Lung (tissue), 11 donors: ENCODE measurements at regions not wholly inside any gene's neighbourhood (a gene's known extent, or its start where the extent isn't known, plus 50 kb on each side); places are given as distances from the start of the nearest gene placed in this dataset.
A peak's percentile ranks its signal among the peaks of the same experiment; 100 is the strongest.

Source experiments
- ATAC-seq: fragments of 200-7000 bp; cut with Tn5 transposase; one replicate; pipeline ENCODE4 v1.9.1; 2020; ENCODE audit warnings: moderate number of reproducible peaks; ENCODE audit not compliant: insufficient read depth, low FRiP score
- DNase-seq, 3 donors: peaks; one replicate each; pipeline ENCODE4 v3.0.0-alpha.2; 2013 to 2017
- H3K27ac ChIP-seq, 2 donors: one replicate each; pipeline ENCODE4 v1.5.1; 2013; ENCODE audit warnings: mild to moderate bottlenecking in 2 of 2, moderate library complexity in 2 of 2, control low read depth in 1 of 2, inconsistent platforms in 1 of 2, low read depth in 1 of 2, low read length in 1 of 2
- H3K27me3 ChIP-seq, 3 donors: one replicate each; pipeline ENCODE4 v1.5.1; 2013; ENCODE audit warnings: low read length in 2 of 3; ENCODE audit not compliant: control insufficient read depth in 3 of 3, insufficient read depth in 3 of 3
- H3K36me3 ChIP-seq, 4 donors: one replicate each; pipeline ENCODE4 v1.5.1; 2013; ENCODE audit warnings: low read length in 4 of 4, mild to moderate bottlenecking in 1 of 4, moderate library complexity in 1 of 4; ENCODE audit not compliant: control insufficient read depth in 4 of 4, insufficient read depth in 4 of 4
- H3K4me1 ChIP-seq, 5 donors: one replicate each; pipeline ENCODE4 v1.5.1; 2013; ENCODE audit warnings: low read length in 5 of 5, mild to moderate bottlenecking in 2 of 5, moderate library complexity in 1 of 5; ENCODE audit not compliant: control insufficient read depth in 5 of 5, insufficient read depth in 5 of 5
- H3K4me3 ChIP-seq: one replicate; pipeline ENCODE4 v1.5.1; 2013; ENCODE audit warnings: mild to moderate bottlenecking, control low read depth, moderate library complexity
- H3K9ac ChIP-seq, 2 donors: one replicate each; pipeline ENCODE4 v1.5.1; 2013; ENCODE audit warnings: low read length in 2 of 2, control low read depth in 1 of 2; ENCODE audit not compliant: insufficient read depth in 1 of 2
- H3K9me3 ChIP-seq, 4 donors: one replicate each; pipeline ENCODE4 v1.5.1; 2013; ENCODE audit warnings: low read length in 3 of 4, mild to moderate bottlenecking in 1 of 4, moderate library complexity in 1 of 4; ENCODE audit not compliant: control insufficient read depth in 4 of 4, insufficient read depth in 3 of 4
- WGBS, 2 donors: extraction: QIAGEN DNeasy Blood & Tissue Kit; methylation state at CpG; one replicate each; pipeline ENCODE4 v1.1.7; 2013; 5-methylcytosine and 5-hydroxymethylcytosine counted together
- TF ChIP-seq, protein P1 (sequence below): IDR thresholded peaks from 2 replicates; pipeline ENCODE4 v1.5.1; 2012; ENCODE audit warnings: mild to moderate bottlenecking; ENCODE audit errors: control extremely low read depth, extremely low read depth
- donor health status: control.
- donor health status: control.
- donor health status: Bipolar disorder and iron deficiency.
- donor health status: healthy.
- donor health status: DM: yes; HTN: yes; CAD: no.

GRCh38 chr4:147173797-147174432 is 228.3 kb upstream of the TTC29 start:
- Histone ChIP-seq H3K4me3 (no peak overlapping the region), H3K36me3 (no peaks in the 10 kb centered on the region), H3K27me3 (no peaks in the 10 kb centered on the region), H3K4me1 (peaks cover 0 to 13% (median 0%) of the 10 kb centered on the region in 5 donors), H3K27ac (peak overlapping the region in 1 of 2 donors; percentile 64), H3K9me3 (no peaks in the 10 kb centered on the region), H3K9ac (peak overlapping the region in 1 of 2 donors; percentile 4)
- TF ChIP-seq, protein P1, sequence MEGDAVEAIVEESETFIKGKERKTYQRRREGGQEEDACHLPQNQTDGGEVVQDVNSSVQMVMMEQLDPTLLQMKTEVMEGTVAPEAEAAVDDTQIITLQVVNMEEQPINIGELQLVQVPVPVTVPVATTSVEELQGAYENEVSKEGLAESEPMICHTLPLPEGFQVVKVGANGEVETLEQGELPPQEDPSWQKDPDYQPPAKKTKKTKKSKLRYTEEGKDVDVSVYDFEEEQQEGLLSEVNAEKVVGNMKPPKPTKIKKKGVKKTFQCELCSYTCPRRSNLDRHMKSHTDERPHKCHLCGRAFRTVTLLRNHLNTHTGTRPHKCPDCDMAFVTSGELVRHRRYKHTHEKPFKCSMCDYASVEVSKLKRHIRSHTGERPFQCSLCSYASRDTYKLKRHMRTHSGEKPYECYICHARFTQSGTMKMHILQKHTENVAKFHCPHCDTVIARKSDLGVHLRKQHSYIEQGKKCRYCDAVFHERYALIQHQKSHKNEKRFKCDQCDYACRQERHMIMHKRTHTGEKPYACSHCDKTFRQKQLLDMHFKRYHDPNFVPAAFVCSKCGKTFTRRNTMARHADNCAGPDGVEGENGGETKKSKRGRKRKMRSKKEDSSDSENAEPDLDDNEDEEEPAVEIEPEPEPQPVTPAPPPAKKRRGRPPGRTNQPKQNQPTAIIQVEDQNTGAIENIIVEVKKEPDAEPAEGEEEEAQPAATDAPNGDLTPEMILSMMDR, result no peak
- peak in 2 of 3 donors; percentile 39 to 56 for DNase-seq
- 63 to 75% methylated on average over 7 of the region's 7 CpGs for WGBS, 2 donors
- ATAC-seq, result no peak

GRCh38 chr4:147174591-147174990 is 228.9 kb upstream of the TTC29 start:
- ATAC-seq, result no peak
- no peak for DNase-seq

GRCh38 chr4:147175460-147176025 is 229.9 kb upstream of the TTC29 start:
- Histone ChIP-seq H3K9ac (no peak overlapping the region), H3K4me1 (peaks cover 0 to 13% (median 0%) of the 10 kb centered on the region in 5 donors), H3K4me3 (no peak overlapping the region), H3K27ac (no peak overlapping the region), H3K9me3 (no peaks in the 10 kb centered on the region), H3K36me3 (no peaks in the 10 kb centered on the region), H3K27me3 (no peaks in the 10 kb centered on the region)
- WGBS, 2 donors, result 88 to 89% methylated on average over 1 of the region's 1 CpG
- TF ChIP-seq, protein P1, result no peak
- DNase-seq (no peak), ATAC-seq (no peak)

More at GRCh38 chr4:147174591-147174990, 228.9 kb upstream of the TTC29 start:
- no peak overlapping the region for H3K27ac ChIP-seq
- H3K4me1 ChIP-seq, result peaks cover 0 to 13% (median 0%) of the 10 kb centered on the region in 5 donors
- H3K36me3 ChIP-seq, result no peaks in the 10 kb centered on the region
- H3K9ac ChIP-seq, result no peak overlapping the region
- WGBS, 2 donors, result 75% methylated on average over 1 of the region's 1 CpG
- no peak overlapping the region for H3K4me3 ChIP-seq
- H3K9me3 ChIP-seq, result no peaks in the 10 kb centered on the region
- TF ChIP-seq, protein P1, result no peak
- no peaks in the 10 kb centered on the region for H3K27me3 ChIP-seq
